KMS-11 (cell line): ENCODE measurements at regions not wholly inside any gene's neighbourhood (a gene's known extent, or its start where the extent isn't known, plus 50 kb on each side); places are given as distances from the start of the nearest gene placed in this dataset.

Experiments used
- H2AFZ ChIP-seq: fragments of 200-600 bp; sonication (generic); 2 replicates; pipeline ENCODE4 v1.6.1; 2016; ENCODE audit warnings: antibody characterized with exemption, mixed run types, low read depth
- H3K27ac ChIP-seq: fragments of 200-600 bp; sonication (generic); 2 replicates; pipeline ENCODE4 v1.6.1; 2016; ENCODE audit warnings: mild to moderate bottlenecking, mixed run types
- H3K27me3 ChIP-seq: fragments of 200-600 bp; sonication (generic); 2 replicates; pipeline ENCODE4 v1.6.1; 2017; ENCODE audit warnings: mild to moderate bottlenecking, low read depth, mixed run types, moderate library complexity; ENCODE audit not compliant: insufficient read depth
- H3K36me3 ChIP-seq: fragments of 200-600 bp; sonication (generic); 2 replicates; pipeline ENCODE4 v1.6.1; 2017; ENCODE audit warnings: mild to moderate bottlenecking, mixed run types; ENCODE audit not compliant: insufficient read depth
- H3K4me1 ChIP-seq: fragments of 200-600 bp; sonication (generic); 2 replicates; pipeline ENCODE4 v1.6.1; 2016; ENCODE audit warnings: mild to moderate bottlenecking, low read depth, mixed run types; ENCODE audit not compliant: poor library complexity, severe bottlenecking
- H3K4me2 ChIP-seq: fragments of 200-600 bp; sonication (generic); 2 replicates; pipeline ENCODE4 v1.7.0; 2016; ENCODE audit warnings: mild to moderate bottlenecking, mixed run types
- H3K4me3 ChIP-seq: fragments of 200-600 bp; sonication (generic); IDR thresholded peaks from 2 replicates; pipeline ENCODE4 v1.6.1; 2017; ENCODE audit warnings: low read depth, low read length, mixed read lengths; ENCODE audit not compliant: insufficient read depth
- H3K79me2 ChIP-seq: fragments of 200-600 bp; sonication (generic); 2 replicates; pipeline ENCODE4 v1.6.1; 2016; ENCODE audit warnings: low read depth, mixed run types; ENCODE audit not compliant: insufficient read depth
- H3K9ac ChIP-seq: fragments of 200-600 bp; sonication (generic); 2 replicates; pipeline ENCODE4 v1.6.1; 2016; ENCODE audit warnings: mild to moderate bottlenecking, mixed run types
- H4K20me1 ChIP-seq: fragments of 200-600 bp; sonication (generic); 2 replicates; pipeline ENCODE4 v1.6.1; 2016; ENCODE audit warnings: mild to moderate bottlenecking, mixed run types; ENCODE audit not compliant: insufficient read depth
- CTCF ChIP-seq: fragments of 200-600 bp; sonication (generic); conservative IDR thresholded peaks from 2 replicates; pipeline ENCODE4 v1.6.1; 2017; ENCODE audit warnings: low read depth, mild to moderate bottlenecking, antibody characterized with exemption, low read length, moderate library complexity, mixed read lengths

DNA sequence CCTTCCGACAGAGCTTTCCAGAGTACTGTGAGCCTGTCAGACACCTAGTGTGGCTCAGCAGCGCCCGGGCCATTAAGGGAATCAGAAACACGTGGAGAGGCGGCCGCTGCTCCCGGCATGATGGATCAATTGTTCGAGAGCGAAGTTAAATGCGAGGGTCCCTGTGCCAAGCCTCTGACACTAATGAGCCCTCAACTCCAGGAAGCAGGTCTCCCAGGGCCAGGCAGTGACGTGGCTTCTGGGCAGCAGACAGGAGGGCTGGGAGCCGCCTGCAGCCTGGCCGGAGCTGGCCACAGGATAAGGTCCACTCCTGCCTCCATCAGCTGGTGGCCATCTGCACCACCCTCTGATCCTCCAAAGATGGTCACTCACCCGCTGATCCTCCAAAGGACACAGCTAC lies 67.5 kb upstream of the CLDN14 start:
- no peak for TF ChIP-seq CTCF
- Histone ChIP-seq H2AFZ (no peak overlapping the region), H3K9ac (no peak overlapping the region), H3K4me3 (no peak overlapping the region), H4K20me1 (no peaks in the 10 kb centered on the region), H3K4me2 (no peak overlapping the region), H3K36me3 (no peaks in the 10 kb centered on the region), H3K4me1 (peaks cover 48% of the 10 kb centered on the region), H3K27ac (no peak overlapping the region), H3K79me2 (no peaks in the 10 kb centered on the region), H3K27me3 (no peaks in the 10 kb centered on the region; the same call in 1 of the 2 replicates)

GRCh38 chr21:36548866-36549265 lies 68.9 kb upstream of the CLDN14 start:
- Histone ChIP-seq H3K9ac (no peak overlapping the region), H3K4me3 (no peak overlapping the region), H3K4me1 (peaks cover 34% of the 10 kb centered on the region), H3K36me3 (no peaks in the 10 kb centered on the region), H3K27me3 (no peaks in the 10 kb centered on the region; the same call in 1 of the 2 replicates), H3K27ac (no peak overlapping the region), H4K20me1 (no peaks in the 10 kb centered on the region), H3K4me2 (no peak overlapping the region), H3K79me2 (no peaks in the 10 kb centered on the region), H2AFZ (no peak overlapping the region)
- TF ChIP-seq CTCF = no peak

DNA sequence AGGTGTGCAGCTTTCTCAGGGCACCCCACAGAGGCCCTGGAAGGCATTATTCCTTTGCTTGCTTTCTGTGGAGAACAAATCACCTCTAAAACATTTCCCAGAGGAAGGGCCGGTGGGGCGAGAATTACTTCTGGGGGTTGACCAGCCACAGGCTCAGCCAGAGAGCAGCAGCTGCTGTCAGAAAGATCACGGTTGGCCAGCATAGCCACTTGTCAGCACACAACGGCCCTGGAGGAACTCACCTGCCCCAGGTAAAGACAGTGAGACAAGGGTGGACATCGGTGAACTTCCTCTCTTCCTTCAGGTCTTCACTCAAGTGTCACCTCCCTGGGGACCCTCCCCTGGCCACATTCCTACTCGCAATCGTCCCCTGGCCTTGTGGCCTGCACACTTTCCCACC lies 69.5 kb upstream of the CLDN14 start:
- no peak for TF ChIP-seq CTCF
- Histone ChIP-seq H3K4me1 (peaks cover 28% of the 10 kb centered on the region), H3K9ac (no peak overlapping the region), H2AFZ (no peak overlapping the region), H3K79me2 (no peaks in the 10 kb centered on the region), H3K27me3 (no peaks in the 10 kb centered on the region; the same call in 1 of the 2 replicates), H3K4me2 (no peak overlapping the region), H3K36me3 (no peaks in the 10 kb centered on the region), H3K4me3 (no peak overlapping the region), H3K27ac (no peak overlapping the region), H4K20me1 (no peaks in the 10 kb centered on the region)

GRCh38 chr21:36550761-36551160 lies 70.8 kb upstream of the CLDN14 start:
- Histone ChIP-seq H3K4me2 (no peak overlapping the region), H3K79me2 (no peaks in the 10 kb centered on the region), H2AFZ (no peak overlapping the region), H3K4me3 (no peak overlapping the region), H4K20me1 (no peaks in the 10 kb centered on the region), H3K36me3 (no peaks in the 10 kb centered on the region), H3K27me3 (no peaks in the 10 kb centered on the region; the same call in 1 of the 2 replicates), H3K4me1 (peaks cover 15% of the 10 kb centered on the region), H3K27ac (no peak overlapping the region), H3K9ac (no peak overlapping the region)
- no peak for TF ChIP-seq CTCF
